ENCODE measurements at regions not wholly inside any gene's neighbourhood (a gene's known extent, or its start where the extent isn't known, plus 50 kb on each side); places are given as distances from the start of the nearest gene placed in this dataset.
"Not testable (repeated sequence)": the region's sequence is repeated elsewhere in the genome, so short reads cannot be mapped to it uniquely, and the experiment has no call there.

- DNase-seq (ENCODE audit: low read depth): no peak
Observed at GRCh38 chr3:112736805-112737566, 96.0 kb upstream of the CCDC80 start.

- no peak for DNase-seq (ENCODE audit: low read depth)
Observed at GRCh38 chr3:112736386-112736785, 95.4 kb upstream of the CCDC80 start.

GRCh38 chr3:112735926-112736325, 95.0 kb upstream of the CCDC80 start:
- DNase-seq (ENCODE audit: low read depth): no peak

GRCh38 chr3:112734736-112735350, 93.9 kb upstream of the CCDC80 start:
- peak; percentile 51 for DNase-seq (ENCODE audit: low read depth)

- no peak for DNase-seq (ENCODE audit: low read depth)
Observed at GRCh38 chr3:112734171-112734570, 93.2 kb upstream of the CCDC80 start.

GRCh38 chr3:112730210-112730609, 89.3 kb upstream of the CCDC80 start:
- DNase-seq (ENCODE audit: low read depth): no peak

- DNase-seq (ENCODE audit: low read depth): no peak
Observed at GRCh38 chr3:112721231-112721630, 80.3 kb upstream of the CCDC80 start.

- DNase-seq (ENCODE audit: low read depth): no peak
Observed at GRCh38 chr3:112718967-112719366, 78.0 kb upstream of the CCDC80 start.

GRCh38 chr3:112718516-112718915, 77.6 kb upstream of the CCDC80 start:
- DNase-seq (ENCODE audit: low read depth): no peak

- no peak for DNase-seq (ENCODE audit: low read depth)
Observed at GRCh38 chr3:112709911-112710310, 69.0 kb upstream of the CCDC80 start.

- no peak for DNase-seq (ENCODE audit: low read depth)
Observed at GRCh38 chr3:112699436-112699978, 58.6 kb upstream of the CCDC80 start.

- DNase-seq (ENCODE audit: low read depth): not testable (repeated sequence)
Observed at GRCh38 chr3:112698442-112698841, 57.5 kb upstream of the CCDC80 start.

- not testable (repeated sequence) for DNase-seq (ENCODE audit: low read depth)
Observed at GRCh38 chr3:112696244-112696643, 55.3 kb upstream of the CCDC80 start.

- not testable (repeated sequence) for DNase-seq (ENCODE audit: low read depth)
Observed at GRCh38 chr3:112695377-112696108, 54.6 kb upstream of the CCDC80 start.

- DNase-seq (ENCODE audit: low read depth): not testable (repeated sequence)
Observed at GRCh38 chr3:112694906-112695305, 54.0 kb upstream of the CCDC80 start.

- DNase-seq (ENCODE audit: low read depth): no peak
Observed at GRCh38 chr3:112693186-112693585, 52.2 kb upstream of the CCDC80 start.
